Rectal smooth muscle tissue (tissue), 1 donor: ENCODE measurements at regions not wholly inside any gene's neighbourhood (a gene's known extent, or its start where the extent isn't known, plus 50 kb on each side); places are given as distances from the start of the nearest gene placed in this dataset.

Experiments used
- H3K27ac ChIP-seq: one replicate; pipeline ENCODE4 v1.7.0; 2013; ENCODE audit warnings: low read depth, low read length, inconsistent platforms
- H3K27me3 ChIP-seq: one replicate; pipeline ENCODE4 v1.7.0; 2013; ENCODE audit warnings: low read length; ENCODE audit not compliant: control insufficient read depth, insufficient read depth
- H3K36me3 ChIP-seq: one replicate; pipeline ENCODE4 v1.7.0; 2013; ENCODE audit warnings: low read length; ENCODE audit not compliant: control insufficient read depth, insufficient read depth
- H3K4me1 ChIP-seq: one replicate; pipeline ENCODE4 v1.7.0; 2013; ENCODE audit warnings: low read length; ENCODE audit not compliant: control insufficient read depth, insufficient read depth
- H3K4me3 ChIP-seq: one replicate; pipeline ENCODE4 v1.7.0; 2013; ENCODE audit warnings: low read length
- H3K9ac ChIP-seq: one replicate; pipeline ENCODE4 v1.7.0; 2013; ENCODE audit warnings: low read length

DNA sequence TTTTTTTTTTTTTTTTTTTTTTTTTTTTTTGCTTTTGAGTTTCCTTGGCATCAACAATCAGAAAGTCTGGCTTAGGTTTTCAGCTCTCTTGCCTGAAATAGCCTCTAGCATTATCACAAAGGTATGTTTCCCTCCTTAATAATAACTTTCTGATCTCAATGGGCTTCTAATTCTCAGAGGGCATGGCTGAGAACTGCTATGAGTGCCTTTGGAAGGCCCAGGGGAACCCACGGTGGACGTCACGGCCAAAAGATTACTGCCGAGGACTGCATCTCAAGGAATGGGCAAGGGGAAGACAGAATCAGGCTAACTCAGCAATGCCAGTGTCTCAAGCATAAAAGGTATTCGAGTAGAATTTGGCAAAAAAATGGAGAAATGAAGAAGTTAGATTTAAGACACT, 73.2 kb upstream of the SLC14A2 start:
- no peaks in the 10 kb centered on the region for H3K27me3 ChIP-seq
- H3K36me3 ChIP-seq, result no peaks in the 10 kb centered on the region
- H3K27ac ChIP-seq, result no peak overlapping the region

DNA sequence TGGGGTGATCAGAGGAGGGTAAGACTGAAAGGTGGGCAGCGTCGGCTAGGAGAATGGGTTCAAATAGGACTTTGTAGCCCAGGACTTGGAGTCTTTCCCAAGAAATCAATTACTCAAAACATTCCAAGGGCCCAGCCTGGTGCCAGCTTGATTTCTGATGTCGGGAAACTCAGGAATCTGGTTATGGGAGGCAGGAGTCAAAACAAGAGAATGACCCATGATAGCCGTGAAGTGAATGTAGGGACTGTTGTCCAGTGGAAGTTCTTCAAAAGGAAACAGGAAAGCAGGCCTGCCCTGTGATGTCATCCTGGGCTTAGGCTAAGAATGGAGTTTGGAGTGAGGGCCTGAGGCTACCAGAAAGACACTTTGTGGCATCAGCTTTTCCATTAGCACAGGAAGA, 67.4 kb upstream of the SLC14A2 start:
- Histone ChIP-seq H3K27ac (no peak overlapping the region), H3K36me3 (no peaks in the 10 kb centered on the region), H3K9ac (no peak overlapping the region), H3K4me3 (no peak overlapping the region), H3K4me1 (no peaks in the 10 kb centered on the region), H3K27me3 (no peaks in the 10 kb centered on the region)

More for the DNA sequence above, 73.2 kb upstream of the SLC14A2 start:
- H3K4me3 ChIP-seq, result no peak overlapping the region
- no peak overlapping the region for H3K9ac ChIP-seq
- no peaks in the 10 kb centered on the region for H3K4me1 ChIP-seq

DNA sequence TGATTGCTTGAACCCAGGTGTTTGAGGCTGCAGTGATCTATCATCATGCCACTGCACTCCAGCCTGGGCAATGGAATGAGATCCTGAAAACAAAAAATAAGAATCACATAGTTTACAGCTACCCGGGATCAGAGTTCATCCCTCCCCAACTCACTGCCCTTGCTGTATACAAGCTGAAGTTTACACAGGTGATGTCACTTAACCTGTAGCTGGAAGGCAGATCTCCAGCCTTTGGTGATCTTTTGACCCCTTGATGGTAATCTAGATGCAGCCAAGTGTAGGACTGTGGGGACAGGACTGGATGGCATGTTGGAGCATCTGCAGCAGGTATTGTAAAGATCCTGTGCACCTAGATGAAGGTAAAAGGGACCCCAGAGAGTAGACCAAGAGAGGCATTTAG, 66.7 kb upstream of the SLC14A2 start:
- Histone ChIP-seq H3K9ac (no peak overlapping the region), H3K36me3 (no peaks in the 10 kb centered on the region), H3K27ac (no peak overlapping the region), H3K4me3 (no peak overlapping the region), H3K4me1 (no peaks in the 10 kb centered on the region), H3K27me3 (no peaks in the 10 kb centered on the region)

DNA sequence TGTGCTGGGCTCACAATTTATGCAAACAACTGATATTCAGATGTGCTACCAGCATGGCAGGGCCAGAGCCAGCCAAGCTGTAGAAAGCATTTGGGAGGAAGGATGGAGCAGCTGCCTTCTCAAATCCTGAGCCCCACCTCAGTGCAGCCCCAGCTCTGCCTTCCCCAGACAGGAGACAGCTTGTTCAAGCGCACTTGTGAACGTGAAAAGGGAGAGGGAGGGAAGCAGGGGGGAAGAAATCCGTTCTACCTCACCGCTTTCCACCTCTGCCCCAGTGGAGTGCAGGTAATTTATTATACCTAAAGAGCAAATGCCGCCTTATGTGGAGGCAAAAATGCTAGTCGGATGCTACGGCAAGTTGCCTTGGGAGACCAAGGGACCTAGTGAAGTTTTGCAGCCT, 66.0 kb upstream of the SLC14A2 start:
- Histone ChIP-seq H3K36me3 (no peaks in the 10 kb centered on the region), H3K27me3 (no peaks in the 10 kb centered on the region), H3K4me3 (no peak overlapping the region), H3K4me1 (no peaks in the 10 kb centered on the region), H3K9ac (no peak overlapping the region), H3K27ac (no peak overlapping the region)

DNA sequence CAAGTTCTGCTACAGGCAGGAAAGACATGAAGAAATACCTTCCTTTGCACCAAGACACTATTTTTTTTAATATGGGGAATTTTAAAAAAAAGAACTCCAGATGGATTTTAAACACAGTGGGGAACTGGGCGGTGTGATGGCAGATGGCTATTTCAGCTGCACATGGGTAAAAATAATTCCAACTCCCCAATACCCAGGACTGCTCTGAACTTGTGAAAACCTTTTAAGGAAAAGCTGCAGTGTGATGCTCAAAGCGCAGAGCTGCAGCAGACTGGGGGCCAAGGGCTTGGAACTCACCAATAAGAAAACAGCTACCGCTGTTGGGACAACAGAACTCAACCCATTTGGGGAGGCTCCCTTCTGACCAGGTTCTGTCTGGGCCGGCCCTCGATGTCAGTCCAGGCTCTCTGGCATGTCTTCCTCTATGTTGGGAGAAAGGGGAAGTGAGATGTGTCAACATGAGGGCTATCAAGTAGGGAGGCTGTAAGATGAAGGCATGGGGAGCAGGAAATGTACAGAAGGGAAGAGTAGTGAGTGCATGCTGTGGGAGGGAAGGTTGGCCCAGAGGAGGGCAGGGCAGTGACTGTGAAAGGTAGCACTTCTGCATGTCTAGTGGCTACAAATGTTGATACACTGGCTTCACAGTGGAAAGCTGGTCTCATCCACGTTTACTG, 64.0 kb upstream of the SLC14A2 start:
- H3K4me1 ChIP-seq, result no peaks in the 10 kb centered on the region
- H3K4me3 ChIP-seq, result no peak overlapping the region
- H3K36me3 ChIP-seq, result no peaks in the 10 kb centered on the region
- H3K27me3 ChIP-seq, result no peaks in the 10 kb centered on the region
- no peak overlapping the region for H3K27ac ChIP-seq
- no peak overlapping the region for H3K9ac ChIP-seq

DNA sequence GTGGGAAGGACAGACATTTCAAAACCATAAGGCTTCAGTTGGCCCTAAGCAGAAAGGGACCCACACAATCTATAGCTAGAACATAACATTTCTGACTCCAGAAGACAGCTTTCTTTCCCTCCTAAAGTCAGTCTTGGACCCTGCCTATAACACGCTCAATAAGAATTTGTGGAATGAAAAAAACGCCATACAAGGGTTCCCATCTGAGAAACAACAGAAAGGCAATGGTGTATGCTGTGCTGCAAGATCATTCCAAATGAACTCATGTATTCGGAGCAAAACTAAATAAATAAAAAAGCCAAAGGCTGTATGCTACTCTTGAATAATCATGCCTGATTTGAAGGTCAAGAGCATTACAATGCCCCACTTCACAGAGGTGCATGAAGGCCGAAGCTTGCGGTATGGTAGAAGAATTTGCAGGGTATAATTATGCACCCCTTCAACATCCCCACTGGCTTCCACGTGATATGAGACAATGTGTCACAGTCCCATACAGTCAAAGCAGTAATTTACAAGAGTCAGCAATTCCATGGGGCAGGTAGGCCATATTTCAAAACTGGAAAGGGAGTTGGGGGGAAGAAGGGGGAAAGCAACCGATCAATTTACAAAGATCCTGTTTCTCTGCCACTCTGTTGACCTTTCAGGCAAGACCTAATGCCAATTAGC, 61.4 kb upstream of the SLC14A2 start:
- Histone ChIP-seq H3K4me3 (no peak overlapping the region), H3K4me1 (no peaks in the 10 kb centered on the region), H3K9ac (no peak overlapping the region), H3K27ac (no peak overlapping the region), H3K27me3 (no peaks in the 10 kb centered on the region), H3K36me3 (no peaks in the 10 kb centered on the region)

DNA sequence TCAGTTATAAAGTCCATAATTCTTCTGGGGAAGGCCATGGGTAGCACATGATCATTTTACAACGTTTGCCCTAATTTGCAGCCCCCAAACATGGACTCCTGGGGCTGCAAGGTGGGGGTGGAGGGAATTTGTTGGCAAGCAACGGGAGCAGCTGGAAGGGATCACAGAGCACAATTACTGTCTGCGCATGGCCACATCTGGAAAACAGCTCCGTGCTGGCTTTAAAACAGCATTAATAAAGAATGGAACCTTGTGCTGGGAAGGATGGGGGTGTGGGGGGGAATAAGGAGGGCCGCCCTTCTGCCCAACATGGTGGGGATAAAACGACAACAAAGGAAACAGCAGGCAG, 60.9 kb upstream of the SLC14A2 start:
- Histone ChIP-seq H3K27ac (no peak overlapping the region), H3K4me1 (no peaks in the 10 kb centered on the region)

DNA sequence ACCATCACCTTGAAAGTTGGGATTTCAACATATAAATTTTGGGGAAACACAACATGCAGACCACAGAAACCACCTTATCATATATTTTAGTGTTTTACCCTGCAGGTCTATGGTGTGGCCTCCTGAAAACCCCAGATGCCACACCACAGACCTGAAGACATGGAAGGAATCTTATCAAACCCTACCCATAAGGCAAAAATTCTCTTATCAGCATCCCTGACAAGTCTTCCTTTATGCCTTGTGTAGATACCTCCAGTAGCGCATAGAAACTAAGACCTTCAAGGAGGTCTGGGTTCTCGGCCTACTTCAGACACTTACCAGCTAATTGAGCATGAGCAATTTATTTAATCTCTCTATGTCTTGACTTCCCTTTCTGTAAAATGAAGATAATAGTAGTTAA, 59.1 kb upstream of the SLC14A2 start:
- Histone ChIP-seq H3K4me1 (no peaks in the 10 kb centered on the region), H3K9ac (no peak overlapping the region), H3K27ac (no peak overlapping the region), H3K4me3 (no peak overlapping the region), H3K27me3 (no peaks in the 10 kb centered on the region), H3K36me3 (no peaks in the 10 kb centered on the region)

More for the DNA sequence above, 60.9 kb upstream of the SLC14A2 start:
- no peak overlapping the region for H3K9ac ChIP-seq
- no peaks in the 10 kb centered on the region for H3K36me3 ChIP-seq
- H3K4me3 ChIP-seq, result no peak overlapping the region
- no peaks in the 10 kb centered on the region for H3K27me3 ChIP-seq

DNA sequence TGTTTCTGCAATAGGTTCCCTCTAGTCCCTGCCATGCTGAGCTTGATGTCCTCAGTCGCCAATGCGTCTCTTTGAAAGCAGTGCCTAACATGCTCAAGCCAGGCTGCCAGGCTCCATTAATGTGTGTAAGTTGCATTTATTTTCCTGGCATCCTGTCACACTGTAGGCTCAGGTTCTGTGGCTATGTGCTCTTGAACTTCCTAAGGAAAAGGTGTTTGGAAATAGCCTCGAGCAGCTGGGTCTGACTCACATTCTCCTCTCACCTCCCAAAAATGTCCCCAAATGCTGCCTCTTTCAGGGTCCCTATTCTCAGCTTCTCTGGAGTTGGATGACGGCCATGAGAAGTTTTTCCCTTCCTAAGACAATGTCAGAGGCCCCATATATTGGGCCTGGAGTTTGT, 58.0 kb upstream of the SLC14A2 start:
- H3K9ac ChIP-seq, result no peak overlapping the region
- no peaks in the 10 kb centered on the region for H3K36me3 ChIP-seq
- H3K27ac ChIP-seq, result no peak overlapping the region
- no peaks in the 10 kb centered on the region for H3K27me3 ChIP-seq
- no peak overlapping the region for H3K4me3 ChIP-seq
- H3K4me1 ChIP-seq, result no peaks in the 10 kb centered on the region

DNA sequence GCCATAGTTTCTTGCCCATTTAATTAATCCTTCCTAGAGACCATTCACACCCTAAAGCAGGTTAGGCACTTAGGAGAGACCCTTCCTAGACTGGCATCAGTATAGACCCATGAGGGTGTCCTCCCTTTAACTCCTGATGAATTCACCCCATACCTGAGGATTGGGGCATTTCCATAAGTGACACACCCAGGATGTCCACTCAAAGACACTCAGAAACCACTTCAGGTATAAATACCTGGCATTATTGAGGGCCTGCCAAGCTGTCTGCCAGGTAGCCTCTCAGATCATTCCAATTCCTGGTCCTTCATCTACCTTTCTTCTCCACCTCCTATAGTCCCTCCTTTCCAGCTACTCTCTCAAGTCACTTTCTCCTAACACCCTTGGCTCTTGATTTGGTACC, 57.5 kb upstream of the SLC14A2 start:
- Histone ChIP-seq H3K9ac (no peak overlapping the region), H3K4me3 (no peak overlapping the region)

DNA sequence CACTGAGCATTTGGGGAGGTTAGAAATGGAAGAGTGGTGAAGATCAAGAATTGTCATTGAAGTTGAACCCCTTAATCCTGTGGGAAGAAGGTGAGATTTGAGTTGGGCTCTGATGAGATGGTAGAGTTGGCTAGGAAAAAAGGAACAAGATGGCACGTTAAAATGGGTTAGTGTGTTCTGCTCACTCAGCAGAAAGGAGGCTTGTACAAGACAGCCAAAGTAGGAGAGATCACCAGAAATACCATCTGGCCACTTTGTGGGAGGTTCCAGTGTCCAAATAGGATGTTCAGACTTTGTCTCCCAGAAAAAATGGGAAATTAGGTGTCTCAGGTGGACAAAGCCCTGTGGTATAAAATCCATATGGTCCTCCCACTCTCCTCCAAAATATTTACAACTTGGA, 56.0 kb upstream of the SLC14A2 start:
- no peaks in the 10 kb centered on the region for H3K4me1 ChIP-seq
- no peak overlapping the region for H3K27ac ChIP-seq
- no peaks in the 10 kb centered on the region for H3K36me3 ChIP-seq
- no peak overlapping the region for H3K4me3 ChIP-seq
- no peak overlapping the region for H3K9ac ChIP-seq
- no peaks in the 10 kb centered on the region for H3K27me3 ChIP-seq

More for the DNA sequence above, 57.5 kb upstream of the SLC14A2 start:
- H3K27me3 ChIP-seq, result no peaks in the 10 kb centered on the region
- H3K27ac ChIP-seq, result no peak overlapping the region
- H3K4me1 ChIP-seq, result no peaks in the 10 kb centered on the region
- H3K36me3 ChIP-seq, result no peaks in the 10 kb centered on the region

DNA sequence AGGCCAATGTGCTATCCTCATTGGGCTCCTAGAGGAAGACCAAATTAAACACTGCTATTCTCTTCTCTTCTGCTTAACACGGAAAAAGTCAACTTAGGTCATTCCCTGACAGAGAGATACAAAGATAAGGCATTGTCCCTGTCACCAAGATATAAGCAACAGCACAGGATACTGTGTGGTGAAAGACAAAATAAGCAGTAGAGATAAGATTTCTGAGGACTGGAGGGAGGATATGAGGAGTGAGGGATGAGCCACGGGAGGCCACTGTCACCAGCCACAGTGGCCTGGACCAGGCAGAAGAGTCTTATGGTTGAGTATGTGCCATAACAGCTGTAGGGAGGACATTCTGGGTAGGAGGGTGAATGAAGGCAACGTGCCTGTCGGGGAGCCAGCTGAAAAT, 54.4 kb upstream of the SLC14A2 start:
- H3K27ac ChIP-seq, result no peak overlapping the region
- H3K9ac ChIP-seq, result no peak overlapping the region
- no peaks in the 10 kb centered on the region for H3K4me1 ChIP-seq

More for the DNA sequence above, 54.4 kb upstream of the SLC14A2 start:
- no peaks in the 10 kb centered on the region for H3K27me3 ChIP-seq
- no peak overlapping the region for H3K4me3 ChIP-seq
- no peaks in the 10 kb centered on the region for H3K36me3 ChIP-seq
